Cardiac fibroblast (primary cell): ENCODE measurements at regions not wholly inside any gene's neighbourhood (a gene's known extent, or its start where the extent isn't known, plus 50 kb on each side); places are given as distances from the start of the nearest gene placed in this dataset.

Experiments used
- DNase-seq, 2 donors: peaks; one replicate each; pipeline versions ENCODE4 v3.0.0 to v3.0.0-alpha.2; 2010; ENCODE audit warnings: low read depth in 2 of 2
- H3K4me3 ChIP-seq, 2 donors: replicated peaks in 1 of 2; 1 replicate in 1 of 2; 2 replicates in 1 of 2; pipeline ENCODE4 v1.5.1; 2011; ENCODE audit warnings: low read depth in 2 of 2, low read length in 2 of 2, mild to moderate bottlenecking in 2 of 2, moderate library complexity in 1 of 2
- TF ChIP-seq, protein P1 (sequence below): IDR thresholded peaks from one replicate; pipeline ENCODE4 v1.5.1; 2011; ENCODE audit warnings: low read depth, mild to moderate bottlenecking, low read length, inconsistent platforms

DNA sequence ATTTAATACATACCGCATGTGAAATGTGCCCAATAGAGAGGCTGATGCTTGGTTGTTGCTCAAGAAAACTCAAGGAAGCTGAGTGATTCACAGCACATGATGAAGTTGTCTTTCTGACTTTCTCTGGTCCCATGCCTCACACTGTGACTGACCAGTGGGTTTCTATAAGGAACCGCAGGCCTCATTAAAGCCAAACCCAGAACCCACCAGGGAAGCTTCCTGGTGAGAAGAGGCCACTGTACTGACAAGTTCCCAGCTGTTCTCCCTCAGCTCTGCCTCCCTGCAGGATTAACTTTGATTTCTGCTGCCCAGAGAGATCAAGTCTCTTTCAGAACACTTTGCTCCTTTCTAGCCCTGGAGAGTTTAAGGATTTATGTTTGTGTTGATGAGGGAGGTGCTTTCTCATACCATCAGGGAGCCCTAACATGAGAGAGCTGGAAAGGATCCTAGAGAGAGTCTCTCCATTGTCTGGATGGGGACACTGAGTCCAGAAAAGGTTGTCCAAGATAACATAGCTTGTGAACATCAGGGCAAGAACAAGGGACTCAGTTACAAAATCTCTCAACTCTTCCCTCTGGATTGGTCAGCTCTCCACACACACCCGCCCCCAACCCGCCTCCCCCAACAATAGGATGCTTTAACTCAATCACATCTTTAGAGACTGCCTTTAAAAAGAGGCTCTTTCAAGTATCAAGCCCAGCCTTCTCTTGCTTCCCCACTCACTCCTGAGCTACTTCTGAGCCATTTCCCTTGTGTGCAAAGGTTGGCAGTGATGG lies 303.2 kb upstream of the TLE3 start:
- no peak for DNase-seq
- TF ChIP-seq, protein P1, sequence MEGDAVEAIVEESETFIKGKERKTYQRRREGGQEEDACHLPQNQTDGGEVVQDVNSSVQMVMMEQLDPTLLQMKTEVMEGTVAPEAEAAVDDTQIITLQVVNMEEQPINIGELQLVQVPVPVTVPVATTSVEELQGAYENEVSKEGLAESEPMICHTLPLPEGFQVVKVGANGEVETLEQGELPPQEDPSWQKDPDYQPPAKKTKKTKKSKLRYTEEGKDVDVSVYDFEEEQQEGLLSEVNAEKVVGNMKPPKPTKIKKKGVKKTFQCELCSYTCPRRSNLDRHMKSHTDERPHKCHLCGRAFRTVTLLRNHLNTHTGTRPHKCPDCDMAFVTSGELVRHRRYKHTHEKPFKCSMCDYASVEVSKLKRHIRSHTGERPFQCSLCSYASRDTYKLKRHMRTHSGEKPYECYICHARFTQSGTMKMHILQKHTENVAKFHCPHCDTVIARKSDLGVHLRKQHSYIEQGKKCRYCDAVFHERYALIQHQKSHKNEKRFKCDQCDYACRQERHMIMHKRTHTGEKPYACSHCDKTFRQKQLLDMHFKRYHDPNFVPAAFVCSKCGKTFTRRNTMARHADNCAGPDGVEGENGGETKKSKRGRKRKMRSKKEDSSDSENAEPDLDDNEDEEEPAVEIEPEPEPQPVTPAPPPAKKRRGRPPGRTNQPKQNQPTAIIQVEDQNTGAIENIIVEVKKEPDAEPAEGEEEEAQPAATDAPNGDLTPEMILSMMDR = no peak
- H3K4me3 ChIP-seq = no peak overlapping the region

DNA sequence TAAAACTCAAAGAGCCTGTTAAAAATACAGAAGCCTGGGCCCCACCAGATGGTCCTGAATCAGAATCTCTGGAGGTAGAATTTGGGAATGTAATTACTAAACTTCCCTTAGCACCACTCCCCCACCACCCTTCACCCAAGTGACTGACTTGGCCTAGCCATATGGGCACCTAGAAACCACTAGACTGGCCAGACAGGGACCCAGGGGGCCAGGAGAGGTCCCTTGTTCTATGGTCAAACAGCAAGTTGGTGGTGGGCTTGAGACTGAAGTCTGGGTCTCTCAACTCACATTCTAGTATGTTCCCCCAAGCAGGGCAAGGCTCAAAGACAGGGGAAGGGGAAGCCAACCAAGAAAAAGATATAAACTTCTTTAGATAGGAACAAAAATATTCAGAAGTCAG lies 301.5 kb upstream of the TLE3 start:
- TF ChIP-seq, protein P1 = no peak

DNA sequence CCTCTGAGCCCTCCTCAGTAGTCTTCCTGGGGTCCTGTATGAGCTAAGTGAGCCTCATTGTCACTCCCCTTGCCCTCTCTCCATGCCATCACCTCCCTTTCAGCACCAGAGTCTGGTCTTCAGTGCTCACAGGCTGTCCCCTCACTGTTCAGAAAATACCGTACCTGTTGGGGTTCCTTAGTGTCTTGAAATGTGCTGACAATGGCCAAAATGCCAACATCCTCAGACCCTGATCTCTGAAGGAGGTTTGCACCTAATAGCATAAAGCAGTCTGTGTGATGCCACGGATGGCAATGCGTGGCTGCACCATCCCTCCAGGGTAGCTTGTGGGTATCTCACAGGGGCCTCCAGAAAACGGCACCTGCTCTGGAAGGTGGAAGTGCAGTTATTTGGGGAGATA lies 301.0 kb upstream of the TLE3 start:
- no peak overlapping the region for H3K4me3 ChIP-seq
- DNase-seq = no peak
- TF ChIP-seq, protein P1 = no peak

More for the DNA sequence above, 301.5 kb upstream of the TLE3 start:
- no peak for DNase-seq
- no peak overlapping the region for H3K4me3 ChIP-seq

DNA sequence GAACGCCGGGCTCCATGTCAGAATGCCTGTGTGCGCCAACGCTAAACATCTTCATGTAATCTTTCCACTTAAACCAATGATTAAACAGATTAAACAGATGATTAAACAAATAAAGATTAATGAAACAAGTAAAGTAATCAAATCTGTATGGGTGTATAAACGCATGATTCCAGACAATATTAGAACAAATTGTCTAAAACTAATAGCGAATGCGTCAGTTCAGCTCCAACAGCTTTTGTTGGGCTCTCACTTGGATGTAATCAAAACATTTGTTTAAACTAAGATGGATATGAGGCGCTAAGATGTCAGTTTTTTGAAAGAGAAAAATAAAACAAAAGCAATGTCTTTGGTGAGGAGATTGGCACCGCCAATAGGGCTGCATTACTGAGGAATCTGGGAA lies 299.1 kb upstream of the TLE3 start:
- H3K4me3 ChIP-seq = no peak overlapping the region
- no peak for DNase-seq
- TF ChIP-seq, protein P1 = no peak

DNA sequence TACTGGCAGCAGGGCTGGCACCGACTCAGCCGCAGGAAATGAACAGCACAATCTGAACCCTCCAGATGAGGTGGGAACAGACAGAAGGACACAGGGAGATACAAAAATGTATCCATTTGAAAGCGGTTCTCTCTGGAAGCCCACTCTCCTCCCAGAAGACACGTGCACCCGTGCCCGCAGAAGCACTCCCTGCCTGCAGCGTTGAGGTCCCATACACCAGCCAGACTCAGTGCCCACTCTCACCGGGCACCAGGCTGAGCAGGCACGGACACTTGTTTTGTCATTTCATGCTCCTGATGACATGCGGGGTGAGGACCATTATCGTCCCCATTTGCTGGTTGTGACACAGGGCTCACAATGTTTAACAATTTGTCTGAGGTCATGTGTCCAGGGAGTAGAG lies 297.4 kb upstream of the TLE3 start:
- TF ChIP-seq, protein P1 = no peak
- DNase-seq = no peak

DNA sequence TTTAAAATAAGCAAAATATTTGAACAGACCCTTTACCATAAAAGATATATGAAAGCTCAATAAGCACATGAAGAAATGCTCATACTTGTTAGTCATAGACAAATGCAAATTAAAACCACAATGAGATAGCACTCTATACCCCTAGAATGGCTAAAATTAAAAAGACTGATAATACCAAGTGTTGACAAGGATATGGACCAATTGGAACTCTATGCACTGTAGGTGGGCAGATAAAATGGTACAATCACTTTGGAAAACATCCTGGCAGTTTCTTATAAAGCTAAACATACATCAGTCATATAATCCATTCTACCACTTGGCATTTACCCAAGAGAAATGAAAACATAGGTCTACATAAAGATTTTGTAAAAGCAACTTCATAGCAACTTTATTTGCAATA lies 293.0 kb upstream of the TLE3 start:
- H3K4me3 ChIP-seq = no peak overlapping the region
- no peak for DNase-seq
- TF ChIP-seq, protein P1 = no peak

More for the DNA sequence above, 297.4 kb upstream of the TLE3 start:
- no peak overlapping the region for H3K4me3 ChIP-seq

DNA sequence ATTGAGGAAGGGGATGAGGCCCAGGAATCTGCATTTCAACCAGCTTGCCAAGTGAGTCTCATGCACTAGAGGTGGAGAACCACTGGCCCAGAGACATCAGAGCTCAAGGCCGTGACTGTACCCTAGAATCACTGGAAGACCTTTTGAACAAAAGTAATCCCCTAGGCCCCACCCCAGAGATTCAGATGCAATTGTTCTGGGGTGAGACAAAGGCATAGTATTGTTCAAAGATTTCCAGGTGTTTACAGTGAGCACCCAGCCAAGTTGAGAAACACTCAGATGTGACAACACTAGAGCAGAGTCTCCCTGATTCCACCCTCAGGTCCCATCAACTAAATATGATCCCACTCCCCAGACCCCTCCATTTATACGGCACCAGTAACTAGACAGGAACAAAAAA lies 290.3 kb upstream of the TLE3 start:
- TF ChIP-seq, protein P1 = no peak

More for the DNA sequence above, 290.3 kb upstream of the TLE3 start:
- no peak for DNase-seq
- H3K4me3 ChIP-seq = no peak overlapping the region
